Activated gamma-delta T cell (primary cell): ENCODE measurements at regions not wholly inside any gene's neighbourhood (a gene's known extent, or its start where the extent isn't known, plus 50 kb on each side); places are given as distances from the start of the nearest gene placed in this dataset.

Source experiments
- DNase-seq: peaks from one replicate; lab custom pipeline; 2025; lab: John Stamatoyannopoulos, UW

GRCh38 chr6:21965016-21965415, 331.8 kb downstream of the PRL start:
- DNase-seq = no peak

- DNase-seq = no peak
Measured at GRCh38 chr6:21965953-21966539, 330.8 kb downstream of the PRL start.

GRCh38 chr6:21967056-21967974, 329.5 kb downstream of the PRL start:
- DNase-seq = no peak

- no peak for DNase-seq
Measured at GRCh38 chr6:21968411-21968810, 328.4 kb downstream of the PRL start.

- no peak for DNase-seq
Measured at GRCh38 chr6:21969192-21969591, 327.6 kb downstream of the PRL start.

GRCh38 chr6:21970569-21971300, 326.1 kb downstream of the PRL start:
- no peak for DNase-seq

GRCh38 chr6:21971541-21971940, 325.3 kb downstream of the PRL start:
- DNase-seq = no peak

GRCh38 chr6:21972516-21972915, 324.3 kb downstream of the PRL start:
- no peak for DNase-seq

- no peak for DNase-seq
Measured at GRCh38 chr6:21977346-21977745, 319.5 kb downstream of the PRL start.

- no peak for DNase-seq
Measured at GRCh38 chr6:21981235-21981833, 315.5 kb downstream of the PRL start.

- DNase-seq = no peak
Measured at GRCh38 chr6:21984135-21984534, 312.7 kb downstream of the PRL start.

- DNase-seq = no peak
Measured at GRCh38 chr6:21984561-21984960, 312.3 kb downstream of the PRL start.

- no peak for DNase-seq
Measured at GRCh38 chr6:21985904-21986303, 310.9 kb downstream of the PRL start.

- no peak for DNase-seq
Measured at GRCh38 chr6:21986703-21987102, 310.1 kb downstream of the PRL start.

- no peak for DNase-seq
Measured at GRCh38 chr6:21987501-21987957, 309.3 kb downstream of the PRL start.

- DNase-seq = no peak
Measured at GRCh38 chr6:21990577-21990976, 306.3 kb downstream of the PRL start.

GRCh38 chr6:21992178-21992967, 304.5 kb downstream of the PRL start:
- DNase-seq = no peak

- DNase-seq = no peak
Measured at GRCh38 chr6:21993841-21994240, 303.0 kb downstream of the PRL start.

- no peak for DNase-seq
Measured at GRCh38 chr6:21994821-21995220, 302.0 kb downstream of the PRL start.

- no peak for DNase-seq
Measured at GRCh38 chr6:21995318-21995717, 301.5 kb downstream of the PRL start.

- DNase-seq = no peak
Measured at GRCh38 chr6:21996425-21997118, 300.3 kb downstream of the PRL start.
